Common myeloid progenitor, CD34-positive (primary cell): ENCODE measurements at regions not wholly inside any gene's neighbourhood (a gene's known extent, or its start where the extent isn't known, plus 50 kb on each side); places are given as distances from the start of the nearest gene placed in this dataset.
A peak's percentile ranks its signal among the peaks of the same experiment; 100 is the strongest.

Source experiments
- CTCF ChIA-PET: fragments of 350-600 bp; sonication (Branson Sonifier 250); formaldehyde crosslinking; loops from one replicate; lab custom pipeline; 2021; ENCODE audit warnings: antibody characterized with exemption; lab: Charles Lee
- POLR2A ChIA-PET: fragments of 350-600 bp; sonication (Branson Sonifier 250); formaldehyde crosslinking; loops from one replicate; lab custom pipeline; 2021; ENCODE audit warnings: antibody characterized with exemption; lab: Charles Lee
- DNase-seq, 3 donors: peaks; one replicate each; pipeline versions ENCODE4 v3.0.0 to v3.0.0-alpha.2; 2013
- H3K27ac ChIP-seq, 2 experiments: 1 replicate in 1 of 2; 2 replicates in 1 of 2; pipeline ENCODE4 v1.7.0; 2013; ENCODE audit warnings: inconsistent platforms in 2 of 2, low read length in 2 of 2, mild to moderate bottlenecking in 2 of 2, low read depth in 1 of 2, moderate library complexity in 1 of 2; ENCODE audit not compliant: severe bottlenecking in 2 of 2, insufficient read depth in 1 of 2, poor library complexity in 1 of 2
- H3K27me3 ChIP-seq, 5 experiments: replicated peaks in 2 of 5; 1 replicate in 3 of 5; 2 replicates in 2 of 5; pipeline versions ENCODE4 v1.6.1 to v1.7.0; 2013; ENCODE audit warnings: low read length in 4 of 5, mild to moderate bottlenecking in 2 of 5, moderate library complexity in 2 of 5, inconsistent platforms in 1 of 5; ENCODE audit not compliant: insufficient read depth in 5 of 5, control insufficient read depth in 4 of 5
- H3K36me3 ChIP-seq, 4 experiments: 1 replicate in 2 of 4; 2 replicates in 2 of 4; pipeline versions ENCODE4 v1.6.1 to v1.7.0; 2013; ENCODE audit warnings: low read length in 3 of 4, control low read depth in 1 of 4, mild to moderate bottlenecking in 1 of 4; ENCODE audit not compliant: control insufficient read depth in 4 of 4, insufficient read depth in 4 of 4
- H3K4me1 ChIP-seq, 4 experiments: 1 replicate in 3 of 4; 2 replicates in 1 of 4; pipeline versions ENCODE4 v1.6.1 to v1.7.1; 2013; ENCODE audit warnings: low read length in 3 of 4, mild to moderate bottlenecking in 3 of 4, control low read depth in 1 of 4, inconsistent platforms in 1 of 4, moderate library complexity in 1 of 4; ENCODE audit not compliant: control insufficient read depth in 4 of 4, insufficient read depth in 4 of 4; ENCODE audit errors: control extremely low read depth in 1 of 4
- H3K4me3 ChIP-seq, 7 experiments: 1 replicate in 4 of 7; 2 replicates in 3 of 7; pipeline versions ENCODE4 v1.5.1 to v1.7.0; 2013; ENCODE audit warnings: mild to moderate bottlenecking in 7 of 7, low read length in 6 of 7, moderate library complexity in 6 of 7, inconsistent platforms in 2 of 7, low read depth in 2 of 7, control low read depth in 1 of 7; ENCODE audit not compliant: insufficient read depth in 4 of 7, control insufficient read depth in 1 of 7; ENCODE audit errors: extremely low read depth in 1 of 7
- H3K9me3 ChIP-seq, 5 experiments: 1 replicate in 4 of 5; 2 replicates in 1 of 5; pipeline versions ENCODE4 v1.6.1 to v1.7.1; 2013; ENCODE audit warnings: low read length in 4 of 5, mild to moderate bottlenecking in 2 of 5, inconsistent platforms in 1 of 5, low read depth in 1 of 5, moderate library complexity in 1 of 5; ENCODE audit not compliant: control insufficient read depth in 4 of 5, insufficient read depth in 2 of 5; ENCODE audit errors: control extremely low read depth in 1 of 5
- WGBS: methylation state at CpG from one replicate; pipeline ENCODE4 v1.1.5; 2013; ENCODE audit not compliant: insufficient coverage; 5-methylcytosine and 5-hydroxymethylcytosine counted together

- no peak for DNase-seq
- CTCF ChIA-PET: no interaction called here
- H3K4me1 ChIP-seq: no peaks in the 10 kb centered on the region
- no peak overlapping the region for H3K27ac ChIP-seq
- no peaks in the 10 kb centered on the region for H3K36me3 ChIP-seq
- POLR2A ChIA-PET: no interaction called here
- H3K27me3 ChIP-seq: no peaks in the 10 kb centered on the region
- H3K9me3 ChIP-seq: peaks cover 0 to 3% (median 0%) of the 10 kb centered on the region in 5 experiments
- H3K4me3 ChIP-seq: no peak overlapping the region
Observed at GRCh38 chr14:25197885-25198284, 147.9 kb upstream of the STXBP6 start.

GRCh38 chr14:25180221-25180620 lies 130.3 kb upstream of the STXBP6 start:
- POLR2A ChIA-PET: no interaction called here

GRCh38 chr14:25178255-25178654 lies 128.3 kb upstream of the STXBP6 start:
- WGBS: 100% methylated on average over 1 of the region's 3 CpGs
- no peaks in the 10 kb centered on the region for H3K36me3 ChIP-seq
- ChIA-PET CTCF (no interaction called here), POLR2A (interaction anchor here (0.5 kb wide), 1 partner anchor 10 kb away, joined by 3 read pairs; no protein-coding TSS in a partner anchor)
- H3K27ac ChIP-seq: no peak overlapping the region
- no peak for DNase-seq
- H3K4me1 ChIP-seq: no peaks in the 10 kb centered on the region
- peaks cover 1 to 7% (median 2%) of the 10 kb centered on the region in 5 experiments for H3K9me3 ChIP-seq
- H3K27me3 ChIP-seq: peaks cover 0 to 2% (median 0%) of the 10 kb centered on the region in 5 experiments
- H3K4me3 ChIP-seq: no peak overlapping the region

More at GRCh38 chr14:25180221-25180620, 130.3 kb upstream of the STXBP6 start:
- CTCF ChIA-PET: no interaction called here
- H3K9me3 ChIP-seq: peaks cover 1 to 7% (median 2%) of the 10 kb centered on the region in 5 experiments
- H3K27ac ChIP-seq: no peak overlapping the region
- no peak overlapping the region for H3K4me3 ChIP-seq
- DNase-seq: no peak
- H3K4me1 ChIP-seq: no peaks in the 10 kb centered on the region
- WGBS: no CpG with 5 or more reads among the region's 1 CpG
- peaks cover 0 to 2% (median 0%) of the 10 kb centered on the region in 5 experiments for H3K27me3 ChIP-seq
- no peaks in the 10 kb centered on the region for H3K36me3 ChIP-seq

GRCh38 chr14:25150934-25151790 lies 101.2 kb upstream of the STXBP6 start:
- Histone ChIP-seq H3K36me3 (no peaks in the 10 kb centered on the region), H3K27me3 (no peaks in the 10 kb centered on the region), H3K9me3 (no peaks in the 10 kb centered on the region), H3K27ac (no peak overlapping the region), H3K4me3 (no peak overlapping the region), H3K4me1 (no peaks in the 10 kb centered on the region)
- POLR2A ChIA-PET: no interaction called here
- DNase-seq: peak; percentile 37 to 61 (median 54)
- WGBS: 95% methylated on average over 2 of the region's 7 CpGs
- CTCF ChIA-PET: interaction anchor here (1.1 to 3.0 kb wide), 3 partner anchors 18 to 441 kb away, joined by 4 to 11 read pairs (median 5); no protein-coding TSS in a partner anchor

GRCh38 chr14:25150401-25150800 lies 100.5 kb upstream of the STXBP6 start:
- DNase-seq: no peak
- no peaks in the 10 kb centered on the region for H3K36me3 ChIP-seq
- CTCF ChIA-PET: interaction anchor here (1.6 kb wide), 1 partner anchor 17 kb away, joined by 5 read pairs; no protein-coding TSS in a partner anchor

GRCh38 chr14:25140411-25140810 lies 90.5 kb upstream of the STXBP6 start:
- DNase-seq: no peak
- ChIA-PET POLR2A (no interaction called here), CTCF (interaction anchor here (1.0 kb wide), 1 partner anchor 9 kb away, joined by 3 read pairs; no protein-coding TSS in a partner anchor)
- Histone ChIP-seq H3K27me3 (peaks cover 0 to 7% (median 2%) of the 10 kb centered on the region in 5 experiments), H3K9me3 (no peaks in the 10 kb centered on the region), H3K4me3 (no peak overlapping the region), H3K27ac (no peak overlapping the region), H3K36me3 (no peaks in the 10 kb centered on the region), H3K4me1 (no peaks in the 10 kb centered on the region)
- WGBS: 100% methylated on average over 2 of the region's 2 CpGs

More at GRCh38 chr14:25150401-25150800, 100.5 kb upstream of the STXBP6 start:
- no peaks in the 10 kb centered on the region for H3K27me3 ChIP-seq
- H3K4me3 ChIP-seq: no peak overlapping the region
- H3K27ac ChIP-seq: no peak overlapping the region
- H3K9me3 ChIP-seq: no peaks in the 10 kb centered on the region
- POLR2A ChIA-PET: no interaction called here
- no peaks in the 10 kb centered on the region for H3K4me1 ChIP-seq

GRCh38 chr14:25136811-25137210 lies 86.9 kb upstream of the STXBP6 start:
- Histone ChIP-seq H3K4me1 (peaks cover 0 to 6% (median 2%) of the 10 kb centered on the region in 4 experiments), H3K36me3 (no peaks in the 10 kb centered on the region), H3K27me3 (peaks cover 0 to 34% (median 9%) of the 10 kb centered on the region in 5 experiments), H3K27ac (no peak overlapping the region), H3K9me3 (no peaks in the 10 kb centered on the region), H3K4me3 (no peak overlapping the region)
- WGBS: 83% methylated on average over 2 of the region's 5 CpGs
- ChIA-PET CTCF (interaction anchor here (1.0 kb wide), 1 partner anchor 11 kb away, joined by 3 read pairs; no protein-coding TSS in a partner anchor), POLR2A (no interaction called here)
- DNase-seq: peak in 2 of 3 donors; percentile 15 to 23
